SK-N-MC (cell line): ENCODE measurements at regions not wholly inside any gene's neighbourhood (a gene's known extent, or its start where the extent isn't known, plus 50 kb on each side); places are given as distances from the start of the nearest gene placed in this dataset.

ENCODE experiments used
- EZH2 ChIP-seq: fragments of 200-600 bp; sonication (generic); IDR thresholded peaks from one replicate; pipeline ENCODE4 v1.6.1; 2017; ENCODE audit warnings: antibody characterized with exemption
- POLR2AphosphoS5 ChIP-seq: IDR thresholded peaks from 2 replicates; pipeline ENCODE4 v1.6.1; 2012; ENCODE audit warnings: mild to moderate bottlenecking, low read depth, low read length, borderline replicate concordance

DNA sequence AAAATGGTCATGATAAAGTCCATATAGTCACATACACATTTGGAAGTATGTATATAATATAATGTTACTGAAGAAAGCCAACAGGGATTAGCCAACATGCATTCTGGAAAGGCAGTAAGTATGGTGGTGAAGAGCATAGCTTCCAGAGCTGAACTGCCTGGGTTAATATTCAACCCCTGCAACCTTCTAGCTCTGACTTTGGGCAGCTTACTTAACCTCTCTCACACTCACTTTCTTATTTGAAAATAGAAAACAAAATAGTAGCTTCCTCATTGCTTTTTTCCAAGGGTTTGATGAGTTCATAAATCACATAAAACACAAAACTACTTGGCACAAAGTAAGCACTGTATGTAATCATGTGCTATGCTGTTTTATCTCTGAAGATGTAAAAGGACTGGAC is 216.4 kb downstream of the CHIC2 start:
- no peak for TF ChIP-seq EZH2
- TF ChIP-seq POLR2AphosphoS5: no peak
